SU-DHL-6 (cell line): ENCODE measurements at regions not wholly inside any gene's neighbourhood (a gene's known extent, or its start where the extent isn't known, plus 50 kb on each side); places are given as distances from the start of the nearest gene placed in this dataset.

Experiments
- H2AFZ ChIP-seq: fragments of 200-600 bp; sonication (generic); 2 replicates; pipeline ENCODE4 v1.6.1; 2014; ENCODE audit warnings: low read depth, mild to moderate bottlenecking, moderate library complexity, mixed read lengths, antibody characterized with exemption, low read length; ENCODE audit not compliant: severe bottlenecking
- H3F3A ChIP-seq: fragments of 200-600 bp; shearing (Covaris generic); 2 replicates; pipeline ENCODE4 v1.6.0; 2016; ENCODE audit warnings: antibody characterized with exemption, mild to moderate bottlenecking; ENCODE audit not compliant: insufficient read depth
- H3K27ac ChIP-seq: fragments of 200-600 bp; sonication (generic); 2 replicates; pipeline ENCODE4 v1.5.1; 2016; ENCODE audit warnings: low read depth, mild to moderate bottlenecking, low read length, moderate library complexity, mixed read lengths
- H3K27me3 ChIP-seq: fragments of 200-600 bp; sonication (generic), shearing (Covaris generic); 2 replicates; pipeline ENCODE4 v1.6.0; 2014; ENCODE audit warnings: mild to moderate bottlenecking, low read length
- H3K36me3 ChIP-seq: fragments of 200-600 bp; sonication (generic); 2 replicates; pipeline ENCODE4 v1.6.1; 2014; ENCODE audit warnings: mild to moderate bottlenecking, low read length, mixed read lengths
- H3K4me2 ChIP-seq: fragments of 300-600, 200-600 bp; shearing (Covaris generic), sonication (generic); 2 replicates; pipeline ENCODE4 v1.6.0; 2014; ENCODE audit warnings: low read length, low read depth, mild to moderate bottlenecking; ENCODE audit not compliant: poor library complexity, severe bottlenecking
- H3K4me3 ChIP-seq: fragments of 200-600 bp; sonication (generic); 2 replicates; pipeline ENCODE4 v1.5.1; 2014; ENCODE audit warnings: antibody characterized with exemption, low read length, mild to moderate bottlenecking, mixed read lengths; ENCODE audit not compliant: insufficient read depth, poor library complexity, severe bottlenecking
- H3K79me2 ChIP-seq: fragments of 200-600 bp; sonication (generic); 2 replicates; pipeline ENCODE4 v1.6.1; 2014; ENCODE audit warnings: mild to moderate bottlenecking, low read length, moderate library complexity; ENCODE audit not compliant: insufficient read depth
- H3K9ac ChIP-seq: fragments of 200-600 bp; sonication (generic); 2 replicates; pipeline ENCODE4 v1.7.0; 2014; ENCODE audit warnings: mild to moderate bottlenecking, low read length
- H3K9me2 ChIP-seq: fragments of 200-600 bp; sonication (generic); replicated peaks from 2 replicates; pipeline ENCODE4 v1.6.1; 2014; ENCODE audit warnings: low read length; ENCODE audit not compliant: insufficient read depth
- H3K9me3 ChIP-seq: fragments of 200-600 bp; sonication (generic); 2 replicates; pipeline ENCODE4 v1.6.1; 2014; ENCODE audit warnings: low read length, mixed read lengths; ENCODE audit not compliant: insufficient read depth
- H4K20me1 ChIP-seq: fragments of 200-600 bp; sonication (generic); 2 replicates; pipeline ENCODE4 v1.6.1; 2014; ENCODE audit warnings: low read depth, mild to moderate bottlenecking, antibody characterized with exemption, low read length, moderate library complexity, mixed read lengths
- CTCF ChIP-seq: fragments of 200-600 bp; sonication (generic); IDR thresholded peaks from one replicate; pipeline ENCODE4 v1.5.1; 2017; ENCODE audit warnings: antibody characterized with exemption, mild to moderate bottlenecking, low read length, moderate library complexity; ENCODE audit not compliant: insufficient read depth, poor library complexity, severe bottlenecking
- EZH2phosphoT487 ChIP-seq: fragments of 200-600 bp; sonication (generic), shearing (Covaris generic); conservative IDR thresholded peaks from 2 replicates; pipeline ENCODE4 v1.6.1; 2018; ENCODE audit warnings: mild to moderate bottlenecking, antibody characterized with exemption, low read length, moderate library complexity, mixed read lengths

GRCh38 chr10:130230036-130230435 lies 93.8 kb downstream of the GLRX3 start:
- Histone ChIP-seq H3K9ac (no peak overlapping the region), H3F3A (no peaks in the 10 kb centered on the region), H3K27me3 (no peaks in the 10 kb centered on the region), H3K27ac (no peak overlapping the region), H3K36me3 (no peaks in the 10 kb centered on the region), H3K9me3 (peaks cover 5% of the 10 kb centered on the region; the same call in 1 of the 2 replicates), H3K79me2 (no peaks in the 10 kb centered on the region), H2AFZ (no peak overlapping the region), H3K4me2 (no peak overlapping the region), H3K9me2 (no peaks in the 10 kb centered on the region), H3K4me3 (no peak overlapping the region), H4K20me1 (no peaks in the 10 kb centered on the region)
- TF ChIP-seq EZH2phosphoT487: no peak
- no peak for TF ChIP-seq CTCF

GRCh38 chr10:130230611-130231010 lies 94.4 kb downstream of the GLRX3 start:
- Histone ChIP-seq H3K9me3 (peaks cover 5% of the 10 kb centered on the region; the same call in 1 of the 2 replicates), H3K27ac (no peak overlapping the region), H3F3A (no peaks in the 10 kb centered on the region), H3K79me2 (no peaks in the 10 kb centered on the region), H2AFZ (no peak overlapping the region), H3K9ac (no peak overlapping the region), H3K4me3 (no peak overlapping the region), H4K20me1 (no peaks in the 10 kb centered on the region), H3K27me3 (no peaks in the 10 kb centered on the region), H3K4me2 (no peak overlapping the region), H3K9me2 (no peaks in the 10 kb centered on the region), H3K36me3 (no peaks in the 10 kb centered on the region)
- TF ChIP-seq EZH2phosphoT487 (no peak), CTCF (no peak)

GRCh38 chr10:130231251-130231741 lies 95.1 kb downstream of the GLRX3 start:
- Histone ChIP-seq H3F3A (no peaks in the 10 kb centered on the region), H3K4me2 (no peak overlapping the region), H3K27ac (no peak overlapping the region), H3K9me3 (peaks cover 5% of the 10 kb centered on the region; the same call in 1 of the 2 replicates), H3K27me3 (no peaks in the 10 kb centered on the region), H2AFZ (no peak overlapping the region), H3K9me2 (no peaks in the 10 kb centered on the region), H3K79me2 (no peaks in the 10 kb centered on the region), H4K20me1 (no peaks in the 10 kb centered on the region), H3K9ac (no peak overlapping the region), H3K4me3 (no peak overlapping the region), H3K36me3 (no peaks in the 10 kb centered on the region)
- TF ChIP-seq CTCF (no peak), EZH2phosphoT487 (no peak)
